Testis (tissue), 2 donors: ENCODE measurements at regions not wholly inside any gene's neighbourhood (a gene's known extent, or its start where the extent isn't known, plus 50 kb on each side); places are given as distances from the start of the nearest gene placed in this dataset.

Experiments used
- CTCF ChIP-seq, 3 experiments: fragments of 450-650 bp in 2 of 3; fragments of 200-600 bp in 1 of 3; sonication (generic) in 1 of 3; IDR thresholded peaks; one replicate each; pipeline ENCODE4 v1.5.1; 2016 to 2019; ENCODE audit warnings: antibody characterized with exemption in 3 of 3, mild to moderate bottlenecking in 2 of 3, moderate library complexity in 1 of 3
- POLR2A ChIP-seq: fragments of 450-650 bp; IDR thresholded peaks from one replicate; pipeline ENCODE4 v1.6.1; 2017; ENCODE audit warnings: antibody characterized with exemption, mild to moderate bottlenecking, moderate library complexity

- no peak for TF ChIP-seq POLR2A
- no peak for TF ChIP-seq CTCF (IDR thresholded peaks at IDR 0.05)
Measured at GRCh38 chr5:87155106-87155505, 112.6 kb upstream of the RASA1 start.
